ENCODE measurements at regions not wholly inside any gene's neighbourhood (a gene's known extent, or its start where the extent isn't known, plus 50 kb on each side); places are given as distances from the start of the nearest gene placed in this dataset.

DNA sequence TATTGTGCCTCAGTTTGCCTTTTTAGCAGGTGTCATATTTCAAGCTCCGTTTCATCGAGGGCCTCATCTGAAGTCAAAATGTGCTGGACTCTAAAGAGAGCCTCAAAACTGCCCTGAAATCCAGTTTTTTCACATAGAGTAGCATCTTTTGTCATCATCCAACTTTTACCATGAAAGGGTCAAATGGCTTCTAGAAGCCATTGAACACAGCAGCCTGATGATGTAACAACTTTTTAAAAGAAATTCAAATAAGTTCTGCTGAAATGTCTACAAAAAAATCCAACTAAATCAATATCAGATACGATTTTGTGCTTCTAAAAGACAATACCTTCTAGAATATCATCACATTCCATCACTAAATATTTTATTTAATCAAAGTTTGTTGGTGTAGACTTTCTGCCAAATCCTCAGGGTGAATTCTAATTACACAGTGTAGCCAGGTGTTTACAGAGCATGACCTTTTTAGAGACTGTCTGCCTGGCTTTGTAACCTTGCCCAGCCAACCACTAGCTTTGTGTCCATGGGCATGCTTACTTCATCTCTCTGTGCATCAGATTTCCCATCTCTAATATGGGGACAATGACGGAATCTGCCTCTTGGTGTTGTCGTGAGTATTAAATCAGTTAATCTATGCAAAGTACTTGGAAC lies 505.0 kb downstream of the EBF1 start:
- TF ChIP-seq CTCF (IDR thresholded peaks at IDR 0.05) (no peak), POLR2A (IDR thresholded peaks at IDR 0.05) (no peak)
